ENCODE measurements at regions not wholly inside any gene's neighbourhood (a gene's known extent, or its start where the extent isn't known, plus 50 kb on each side); places are given as distances from the start of the nearest gene placed in this dataset.

DNA sequence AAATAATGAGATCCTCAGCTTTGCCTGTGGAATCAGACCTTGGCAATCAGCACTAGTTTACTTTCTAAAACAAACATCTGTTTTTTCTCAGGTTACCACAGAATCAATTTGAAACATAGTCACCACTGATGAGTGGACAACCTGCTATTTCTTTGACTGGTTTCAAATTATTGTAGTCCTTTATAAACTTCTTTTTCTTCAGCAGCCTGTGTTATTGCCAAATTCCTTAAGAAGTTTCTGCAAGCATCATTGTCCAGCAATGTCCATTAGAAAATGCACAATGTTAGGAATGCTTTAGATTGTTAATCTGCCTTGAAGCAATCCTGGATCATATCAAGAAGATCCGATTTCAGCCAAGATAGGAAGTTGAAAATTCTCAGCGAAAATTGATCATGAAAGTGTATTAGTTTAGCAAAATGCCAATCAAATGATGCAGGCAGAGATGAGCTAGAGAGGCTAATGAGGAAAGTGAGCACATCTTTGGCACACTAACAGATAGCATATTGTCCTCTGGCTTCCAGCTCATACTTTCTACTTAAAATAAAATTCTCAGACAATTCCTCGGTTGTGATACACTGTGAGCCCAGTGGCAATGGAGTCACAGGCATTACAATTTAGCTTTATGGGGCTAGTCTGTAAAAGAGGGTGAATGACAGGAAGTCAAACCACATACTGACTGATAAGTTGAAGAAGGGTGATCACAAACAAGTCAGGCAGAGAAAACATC lies 270.6 kb downstream of the SLITRK6 start:
- DNase-seq: no peak
- no peak for TF ChIP-seq GATA1 (IDR thresholded peaks at IDR 0.05; ENCODE audit: low read depth, low read length)
- no peak for TF ChIP-seq POLR2A (IDR thresholded peaks at IDR 0.05; ENCODE audit: low read length)

DNA sequence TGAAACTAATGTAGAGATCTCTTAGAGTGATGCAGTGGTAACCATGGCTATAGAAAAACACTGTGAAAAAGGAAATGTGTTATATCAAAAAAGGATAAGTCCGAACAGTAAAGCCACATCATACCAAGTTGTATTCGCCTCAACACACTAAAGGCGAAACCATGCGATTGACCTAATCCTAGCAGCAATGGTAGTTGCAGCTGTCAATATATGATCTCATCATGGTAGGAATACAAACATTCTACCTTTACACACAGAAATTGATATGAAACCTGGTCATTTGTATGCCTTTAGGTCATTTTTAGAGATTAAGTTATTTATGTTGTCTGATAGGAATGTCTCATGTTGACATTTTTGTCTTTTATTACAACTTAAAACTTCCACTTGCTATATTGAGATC lies 271.9 kb downstream of the SLITRK6 start:
- no peak for TF ChIP-seq GATA1 (IDR thresholded peaks at IDR 0.05; ENCODE audit: low read depth, low read length)
- no peak for TF ChIP-seq POLR2A (IDR thresholded peaks at IDR 0.05; ENCODE audit: low read length)
- no peak for DNase-seq

DNA sequence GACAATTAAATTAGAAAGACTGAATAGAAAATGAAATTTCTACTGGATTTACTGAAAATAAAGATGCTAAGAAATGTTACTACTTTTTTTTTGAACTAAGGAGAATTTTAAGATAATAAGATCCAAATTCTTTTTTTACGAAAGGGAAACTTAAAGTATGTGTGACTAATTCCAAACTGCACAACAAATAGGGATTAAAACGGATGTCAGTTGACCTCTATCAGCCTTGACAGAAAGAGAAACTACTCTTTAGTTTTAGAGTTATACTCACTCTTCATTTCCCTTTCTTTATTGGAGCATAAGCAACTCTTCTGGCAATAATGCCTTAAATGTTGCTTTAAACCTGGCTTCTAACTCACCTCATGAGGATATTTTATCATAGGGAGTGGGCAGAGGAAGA lies 273.8 kb downstream of the SLITRK6 start:
- DNase-seq: no peak
- TF ChIP-seq POLR2A (IDR thresholded peaks at IDR 0.05; ENCODE audit: low read length) (no peak), GATA1 (IDR thresholded peaks at IDR 0.05; ENCODE audit: low read depth, low read length) (no peak)

DNA sequence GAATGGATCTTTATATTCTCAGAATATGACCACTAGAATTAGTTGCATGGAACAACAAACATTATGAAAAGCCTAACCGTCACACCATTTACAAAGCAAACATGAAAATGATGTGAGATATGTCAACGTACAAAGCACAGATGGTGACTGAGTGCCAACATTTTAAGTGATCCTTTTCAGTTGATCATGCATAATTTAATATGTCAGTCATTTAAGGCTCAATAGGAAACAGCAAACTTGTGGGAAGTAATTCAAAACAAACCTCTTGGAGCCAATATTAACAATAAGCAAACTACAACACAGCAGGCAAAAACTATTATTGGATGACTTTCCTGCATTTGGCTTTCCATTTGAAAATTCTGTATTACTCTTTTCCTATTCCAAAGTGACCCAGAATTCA lies 277.6 kb downstream of the SLITRK6 start:
- DNase-seq: no peak
- TF ChIP-seq POLR2A (IDR thresholded peaks at IDR 0.05; ENCODE audit: low read length) (no peak), GATA1 (IDR thresholded peaks at IDR 0.05; ENCODE audit: low read depth, low read length) (no peak)

DNA sequence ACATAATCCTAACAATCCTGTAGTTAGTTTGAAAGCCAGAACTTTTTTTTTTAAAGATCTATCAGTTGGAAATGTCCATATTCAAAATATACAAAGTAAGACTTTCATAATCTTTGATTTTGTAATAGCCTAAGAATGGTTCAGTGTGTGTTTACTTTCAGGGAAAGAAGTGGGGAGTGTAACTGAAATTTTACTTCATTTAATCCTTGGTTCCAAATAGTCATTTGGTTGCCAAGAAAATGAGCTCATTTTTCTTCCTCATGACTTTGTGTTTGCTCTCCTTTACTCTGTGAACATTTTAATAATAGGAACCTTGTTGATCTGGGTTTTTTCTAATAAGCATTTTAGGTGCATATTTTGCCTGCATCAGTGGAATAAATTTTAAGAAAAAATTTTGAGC lies 278.8 kb downstream of the SLITRK6 start:
- DNase-seq: no peak
- TF ChIP-seq GATA1 (IDR thresholded peaks at IDR 0.05; ENCODE audit: low read depth, low read length): no peak

DNA sequence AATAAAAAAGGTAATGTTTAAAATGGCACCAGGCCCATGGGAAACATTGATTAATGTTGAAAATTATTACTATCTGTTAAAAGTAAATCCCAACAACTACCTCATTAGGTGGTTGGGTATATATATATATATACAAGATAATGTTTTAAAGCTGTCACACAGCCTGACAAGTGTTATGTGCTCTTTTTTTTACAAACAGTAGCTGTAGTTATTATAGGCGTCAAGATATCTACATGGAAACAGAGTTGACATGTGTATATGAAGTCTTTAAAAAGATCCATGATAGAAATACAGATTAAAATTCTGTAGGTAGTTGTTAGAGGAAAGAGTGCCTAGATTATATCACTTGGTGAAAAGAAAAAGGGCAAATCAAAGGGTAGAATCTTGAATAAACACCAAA lies 279.9 kb downstream of the SLITRK6 start:
- no peak for TF ChIP-seq POLR2A (IDR thresholded peaks at IDR 0.05; ENCODE audit: low read length)
- TF ChIP-seq GATA1 (IDR thresholded peaks at IDR 0.05; ENCODE audit: low read depth, low read length): no peak
- DNase-seq: no peak

DNA sequence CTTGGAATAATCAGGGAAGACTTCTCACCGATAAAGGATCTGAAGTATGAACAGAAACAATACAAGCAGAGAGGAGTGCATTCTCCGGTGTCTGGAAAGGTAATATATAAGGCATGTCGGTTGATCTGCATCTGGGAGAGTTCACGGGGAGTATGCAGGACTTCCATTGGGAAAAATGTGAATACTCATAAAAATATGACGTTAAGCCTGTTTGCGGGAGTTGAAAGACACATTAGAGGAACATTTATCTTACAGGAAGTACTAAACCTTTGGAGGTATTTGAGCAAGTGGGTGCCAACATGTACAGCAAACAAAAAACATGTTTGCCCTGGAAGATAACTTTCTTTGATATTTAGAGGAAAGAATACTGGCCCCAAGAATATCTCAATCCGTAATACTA lies 286.8 kb downstream of the SLITRK6 start:
- DNase-seq: no peak
- TF ChIP-seq GATA1 (IDR thresholded peaks at IDR 0.05; ENCODE audit: low read depth, low read length): no peak
- no peak for TF ChIP-seq POLR2A (IDR thresholded peaks at IDR 0.05; ENCODE audit: low read length)

DNA sequence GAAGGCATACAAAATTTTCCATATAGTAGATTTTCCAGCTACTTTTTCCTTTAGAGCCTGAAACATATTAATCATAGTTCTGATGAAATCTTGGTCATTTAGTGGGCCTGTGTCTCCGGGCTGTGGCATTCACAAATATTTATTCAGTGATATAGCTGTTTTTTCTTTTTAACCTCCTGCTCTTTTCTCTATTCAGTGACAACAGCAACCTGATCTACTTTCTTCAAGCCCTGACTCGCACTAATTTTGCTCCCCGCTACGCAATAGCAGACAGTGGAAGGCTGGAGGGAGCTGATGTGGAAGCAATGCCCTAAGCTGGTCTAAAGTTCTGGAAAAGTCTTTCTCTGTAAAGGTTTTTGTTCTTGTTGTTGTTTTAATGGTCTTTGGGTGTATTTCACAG lies 289.7 kb downstream of the SLITRK6 start:
- TF ChIP-seq GATA1 (IDR thresholded peaks at IDR 0.05; ENCODE audit: low read depth, low read length) (no peak), POLR2A (IDR thresholded peaks at IDR 0.05; ENCODE audit: low read length) (no peak)
- DNase-seq: no peak

DNA sequence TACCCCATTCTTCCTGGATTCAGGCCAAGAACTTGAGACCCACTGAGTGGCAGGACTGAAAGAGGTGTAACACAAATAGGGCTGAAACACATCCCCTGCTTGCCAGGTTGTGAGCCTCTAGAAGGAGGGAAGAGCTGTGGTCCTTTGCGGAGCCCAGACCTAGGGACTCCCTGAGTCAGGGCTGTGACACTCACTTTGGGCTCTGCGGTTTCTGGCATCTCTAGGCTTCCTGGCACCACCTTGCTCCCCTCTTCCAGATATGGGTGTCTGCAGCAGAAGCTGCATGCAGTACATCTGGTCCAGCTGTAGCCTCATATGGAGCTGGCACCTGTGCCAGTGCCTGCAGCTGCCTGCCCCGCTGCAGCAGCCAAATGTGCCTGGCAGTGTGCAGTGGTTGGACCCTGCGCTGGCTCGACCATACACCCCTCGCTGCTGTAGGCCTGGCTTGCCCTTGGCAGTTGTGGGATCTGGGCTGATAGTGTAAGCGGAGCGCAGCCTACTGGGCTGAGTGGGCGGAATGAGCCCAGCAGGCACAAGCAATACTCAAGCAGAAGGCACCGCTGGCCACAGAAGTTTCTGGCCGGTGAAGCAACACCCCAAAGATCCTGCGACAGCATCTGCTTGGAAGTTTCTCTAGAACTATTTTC lies 290.4 kb downstream of the SLITRK6 start:
- no peak for DNase-seq
- TF ChIP-seq GATA1 (IDR thresholded peaks at IDR 0.05; ENCODE audit: low read depth, low read length) (no peak), POLR2A (IDR thresholded peaks at IDR 0.05; ENCODE audit: low read length) (no peak)

DNA sequence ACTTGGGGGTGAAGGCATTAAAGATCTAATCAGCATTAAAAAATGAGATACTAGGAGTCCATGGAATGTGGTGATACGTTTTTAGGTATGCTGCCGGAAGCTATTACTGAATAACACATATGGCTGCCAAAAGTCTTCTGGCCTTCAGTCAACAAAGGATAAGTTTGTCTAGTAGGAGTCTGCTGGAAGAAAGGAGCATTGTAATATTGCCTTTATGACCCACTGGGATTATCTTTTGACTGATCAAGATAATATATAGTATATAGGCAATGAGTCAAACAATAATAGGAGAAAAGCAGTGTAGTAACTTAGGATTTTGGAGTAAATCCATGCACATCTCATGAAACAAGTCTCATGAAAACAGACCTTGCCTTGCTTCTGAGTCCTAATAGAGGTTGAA lies 295.4 kb downstream of the SLITRK6 start:
- no peak for TF ChIP-seq POLR2A (IDR thresholded peaks at IDR 0.05; ENCODE audit: low read length)
- TF ChIP-seq GATA1 (IDR thresholded peaks at IDR 0.05; ENCODE audit: low read depth, low read length): no peak
- no peak for DNase-seq

DNA sequence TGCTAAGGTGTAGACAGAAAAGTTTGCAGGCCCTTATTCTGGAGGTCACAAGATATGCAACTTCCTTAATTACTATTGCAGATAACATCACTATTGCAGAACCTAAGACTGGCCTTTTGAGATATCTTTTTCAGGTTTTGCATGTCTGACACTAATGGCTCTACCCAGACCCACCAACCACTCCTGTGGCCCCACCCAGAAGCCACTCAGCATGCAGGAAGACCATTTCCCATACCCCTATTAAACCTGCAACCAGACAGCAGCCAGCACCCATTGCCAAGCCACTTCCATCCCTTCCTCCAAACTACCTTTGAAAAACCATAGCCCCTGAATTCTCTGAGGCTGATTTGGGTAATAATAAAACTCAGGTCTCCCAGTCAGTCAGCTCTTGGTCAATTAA lies 297.6 kb downstream of the SLITRK6 start:
- no peak for TF ChIP-seq POLR2A (IDR thresholded peaks at IDR 0.05; ENCODE audit: low read length)
- no peak for DNase-seq

DNA sequence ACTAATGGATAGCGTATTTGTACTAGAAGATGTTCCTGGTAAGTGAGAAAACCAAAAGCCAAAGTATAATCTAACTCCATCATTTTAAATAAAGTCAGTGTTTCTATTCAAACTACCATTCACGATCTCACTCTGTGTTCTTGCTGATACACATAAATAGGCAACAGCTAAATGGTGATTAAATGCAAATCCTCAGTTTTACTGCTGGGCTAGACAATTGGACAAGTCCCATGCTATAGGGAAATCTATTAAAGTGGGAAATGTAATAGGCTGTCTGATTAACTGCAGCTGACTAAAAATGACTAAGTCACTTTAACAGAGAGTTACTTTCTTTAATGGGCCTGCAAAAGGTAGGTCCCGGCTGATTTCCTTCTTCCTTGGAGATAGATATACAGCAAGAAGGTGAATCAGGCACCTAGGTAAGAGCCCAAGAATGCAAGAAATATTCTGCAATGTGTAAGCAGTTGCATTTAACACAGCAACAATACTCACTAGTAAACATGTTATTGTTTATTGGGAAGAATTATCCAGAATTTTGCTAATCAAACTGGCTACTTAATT lies 298.4 kb downstream of the SLITRK6 start:
- no peak for DNase-seq
- TF ChIP-seq GATA1 (IDR thresholded peaks at IDR 0.05; ENCODE audit: low read depth, low read length) (no peak), POLR2A (IDR thresholded peaks at IDR 0.05; ENCODE audit: low read length) (no peak)

DNA sequence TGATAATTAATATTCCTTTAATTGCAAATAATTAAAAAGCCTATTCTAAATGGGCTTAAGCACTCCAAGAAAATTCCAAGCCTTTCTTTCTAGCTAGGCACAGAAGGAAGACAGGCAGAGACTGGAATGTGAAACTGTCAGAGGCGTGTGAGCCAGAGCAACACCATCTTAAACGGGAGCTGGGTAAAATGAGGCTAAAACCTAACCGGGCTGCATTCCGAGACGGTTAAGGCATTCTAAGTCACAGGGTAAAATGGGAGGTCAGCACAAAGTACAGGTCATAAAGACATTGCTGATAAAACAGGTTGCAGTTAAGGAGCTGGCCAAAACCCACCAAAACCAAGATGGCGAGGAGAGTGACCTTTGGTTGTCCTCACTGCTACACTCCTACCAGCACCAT lies 300.4 kb downstream of the SLITRK6 start:
- no peak for DNase-seq
- TF ChIP-seq GATA1 (IDR thresholded peaks at IDR 0.05; ENCODE audit: low read depth, low read length) (no peak), POLR2A (IDR thresholded peaks at IDR 0.05; ENCODE audit: low read length) (no peak)

DNA sequence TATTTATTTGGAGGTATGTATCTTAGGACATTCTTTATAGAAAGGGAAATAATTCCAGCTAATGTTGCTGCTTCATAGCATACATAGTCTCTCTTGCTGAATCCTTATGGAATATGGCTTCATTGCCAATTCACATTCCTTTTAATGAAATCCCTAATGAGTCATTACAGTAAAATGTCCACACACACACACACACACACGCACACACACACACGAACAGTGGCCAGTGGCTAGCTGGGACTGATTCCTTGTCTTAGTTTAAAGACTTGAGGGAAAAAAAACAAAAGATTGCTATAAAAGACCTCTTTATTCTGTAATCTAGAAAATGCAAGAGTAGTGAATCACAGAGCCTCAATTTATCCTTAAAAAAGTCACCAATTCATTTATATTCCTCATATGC lies 301.6 kb downstream of the SLITRK6 start:
- no peak for TF ChIP-seq GATA1 (IDR thresholded peaks at IDR 0.05; ENCODE audit: low read depth, low read length)
- TF ChIP-seq POLR2A (IDR thresholded peaks at IDR 0.05; ENCODE audit: low read length): no peak
- no peak for DNase-seq

DNA sequence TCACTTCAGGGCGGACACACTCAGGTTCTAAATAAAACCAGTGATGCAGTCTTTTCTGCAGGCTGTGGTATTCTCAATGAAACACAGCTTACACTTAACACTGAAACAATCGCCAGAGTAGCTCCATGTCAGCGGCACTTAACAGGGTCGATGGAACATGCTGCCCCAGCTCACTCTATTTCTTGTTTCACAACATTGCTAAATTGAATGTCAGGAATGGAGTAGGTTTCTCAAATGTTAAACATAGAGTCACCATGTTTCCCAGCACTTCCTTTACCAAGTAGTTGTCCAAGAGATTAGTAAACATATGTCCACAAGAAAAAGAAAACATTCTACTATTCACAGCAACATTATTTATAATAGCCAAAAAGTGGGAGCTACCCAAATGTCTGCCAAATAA lies 306.9 kb downstream of the SLITRK6 start:
- no peak for TF ChIP-seq POLR2A (IDR thresholded peaks at IDR 0.05; ENCODE audit: low read length)
- no peak for TF ChIP-seq GATA1 (IDR thresholded peaks at IDR 0.05; ENCODE audit: low read depth, low read length)
- DNase-seq: no peak

All from erythroblast (primary cell).